ENCODE measurements at regions not wholly inside any gene's neighbourhood (a gene's known extent, or its start where the extent isn't known, plus 50 kb on each side); places are given as distances from the start of the nearest gene placed in this dataset.

GRCh38 chr2:104904889-104905288 lies 51.0 kb downstream of the POU3F3 start:
- no peak overlapping the region for H2AFZ ChIP-seq (ENCODE audit: low read depth, low read length)
- H3K9ac ChIP-seq (ENCODE audit: low read length): no peak overlapping the region
- TF ChIP-seq CTCF (IDR thresholded peaks at IDR 0.05; ENCODE audit: low read depth, low read length): no peak
- no peak for TF ChIP-seq EZH2phosphoT487 (IDR thresholded peaks at IDR 0.05; ENCODE audit: low read depth)
- no peak overlapping the region for H3K4me3 ChIP-seq (ENCODE audit: low read length)
- H3K4me1 ChIP-seq (ENCODE audit: low read length): no peaks in the 10 kb centered on the region
- H3K79me2 ChIP-seq (ENCODE audit: low read length): no peaks in the 10 kb centered on the region
- H3K27ac ChIP-seq (ENCODE audit: low read length): no peak overlapping the region
- no peaks in the 10 kb centered on the region for H3K36me3 ChIP-seq (replicated peaks; ENCODE audit: low read depth, low read length)
- no peaks in the 10 kb centered on the region for H3K9me3 ChIP-seq (ENCODE audit: insufficient read depth, low read length)
- peaks cover 25% of the 10 kb centered on the region for H3K27me3 ChIP-seq (ENCODE audit: low read depth, low read length)
- H4K20me1 ChIP-seq (ENCODE audit: insufficient read depth, low read length): no peaks in the 10 kb centered on the region
- no peak overlapping the region for H3K4me2 ChIP-seq (ENCODE audit: low read length)

DNA sequence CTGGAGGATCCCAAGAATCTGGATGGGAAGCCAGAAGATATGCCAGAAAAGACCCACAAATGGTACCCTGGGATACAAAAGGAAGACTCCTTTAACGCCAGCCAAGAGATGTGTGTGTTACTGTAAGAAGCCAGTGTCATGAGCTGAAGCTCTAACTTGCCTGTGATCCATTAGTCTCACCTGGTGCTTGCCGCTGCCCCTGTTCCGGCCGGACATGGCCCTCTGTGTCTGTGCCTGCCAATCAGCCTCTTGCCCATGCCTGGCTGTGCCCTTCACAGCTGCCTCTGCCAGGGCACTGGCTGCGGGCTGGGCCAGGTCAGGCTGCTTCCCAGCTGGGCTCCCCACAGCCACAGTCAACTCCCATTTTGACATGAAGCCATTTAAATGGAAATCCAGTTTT lies 55.4 kb downstream of the POU3F3 start:
- Histone ChIP-seq H3K27me3 (ENCODE audit: low read depth, low read length) (peaks cover 22% of the 10 kb centered on the region), H3K36me3 (replicated peaks; ENCODE audit: low read depth, low read length) (no peaks in the 10 kb centered on the region), H3K27ac (ENCODE audit: low read length) (no peak overlapping the region), H3K4me3 (ENCODE audit: low read length) (no peak overlapping the region), H3K9ac (ENCODE audit: low read length) (no peak overlapping the region), H4K20me1 (ENCODE audit: insufficient read depth, low read length) (no peaks in the 10 kb centered on the region), H3K79me2 (ENCODE audit: low read length) (no peaks in the 10 kb centered on the region), H2AFZ (ENCODE audit: low read depth, low read length) (no peak overlapping the region), H3K4me2 (ENCODE audit: low read length) (no peak overlapping the region), H3K9me3 (ENCODE audit: insufficient read depth, low read length) (no peaks in the 10 kb centered on the region), H3K4me1 (ENCODE audit: low read length) (peaks cover 3% of the 10 kb centered on the region)
- TF ChIP-seq EZH2phosphoT487 (IDR thresholded peaks at IDR 0.05; ENCODE audit: low read depth): no peak
- no peak for TF ChIP-seq CTCF (IDR thresholded peaks at IDR 0.05; ENCODE audit: low read depth, low read length)

DNA sequence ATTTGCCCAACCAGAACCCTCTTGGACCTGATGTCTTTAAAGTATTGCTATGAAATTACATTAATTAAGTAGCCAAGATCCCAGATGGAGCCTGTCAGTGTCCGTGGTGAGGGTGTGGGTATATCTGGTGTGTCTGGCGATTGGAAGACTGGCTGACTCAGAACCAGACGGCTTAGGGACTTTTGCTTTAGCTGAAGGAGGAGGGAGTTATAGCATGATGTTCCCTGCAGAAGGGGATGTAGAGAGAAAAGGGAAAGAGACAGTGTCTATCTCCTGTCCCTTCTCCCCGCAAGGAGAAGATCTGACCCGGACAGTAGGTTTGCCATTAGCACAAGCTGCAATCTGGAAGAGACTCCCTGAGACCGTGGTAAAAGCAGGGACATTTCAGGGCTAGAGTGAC lies 60.6 kb downstream of the POU3F3 start:
- Histone ChIP-seq H4K20me1 (ENCODE audit: insufficient read depth, low read length) (no peaks in the 10 kb centered on the region), H3K4me2 (ENCODE audit: low read length) (peak overlapping the region; percentile 41), H3K4me3 (ENCODE audit: low read length) (no peak overlapping the region), H3K27ac (ENCODE audit: low read length) (no peak overlapping the region), H3K36me3 (replicated peaks; ENCODE audit: low read depth, low read length) (no peaks in the 10 kb centered on the region), H3K27me3 (ENCODE audit: low read depth, low read length) (0 out of 2 replicates have a peak, but pooled peaks cover 4% of the 10 kb centered on the region), H3K4me1 (ENCODE audit: low read length) (peaks cover 20% of the 10 kb centered on the region), H2AFZ (ENCODE audit: low read depth, low read length) (no peak overlapping the region), H3K79me2 (ENCODE audit: low read length) (no peaks in the 10 kb centered on the region), H3K9me3 (ENCODE audit: insufficient read depth, low read length) (no peaks in the 10 kb centered on the region), H3K9ac (ENCODE audit: low read length) (no peak overlapping the region)
- TF ChIP-seq CTCF (IDR thresholded peaks at IDR 0.05; ENCODE audit: low read depth, low read length) (no peak), EZH2phosphoT487 (IDR thresholded peaks at IDR 0.05; ENCODE audit: low read depth) (no peak)

GRCh38 chr2:104915107-104915793 lies 61.3 kb downstream of the POU3F3 start:
- Histone ChIP-seq H3K27ac (ENCODE audit: low read length) (no peak overlapping the region), H3K9me3 (ENCODE audit: insufficient read depth, low read length) (no peaks in the 10 kb centered on the region), H3K4me3 (ENCODE audit: low read length) (no peak overlapping the region), H3K9ac (ENCODE audit: low read length) (no peak overlapping the region), H3K4me1 (ENCODE audit: low read length) (peaks cover 20% of the 10 kb centered on the region), H3K36me3 (replicated peaks; ENCODE audit: low read depth, low read length) (no peaks in the 10 kb centered on the region), H2AFZ (ENCODE audit: low read depth, low read length) (no peak overlapping the region), H3K27me3 (ENCODE audit: low read depth, low read length) (0 out of 2 replicates have a peak, but pooled peaks cover 4% of the 10 kb centered on the region), H3K4me2 (ENCODE audit: low read length) (peak overlapping the region; percentile 41; the same call in 1 of the 2 replicates), H3K79me2 (ENCODE audit: low read length) (no peaks in the 10 kb centered on the region), H4K20me1 (ENCODE audit: insufficient read depth, low read length) (no peaks in the 10 kb centered on the region)
- no peak for TF ChIP-seq EZH2phosphoT487 (IDR thresholded peaks at IDR 0.05; ENCODE audit: low read depth)

Measured in OCI-LY3 (cell line).